ENCODE measurements at regions not wholly inside any gene's neighbourhood (a gene's known extent, or its start where the extent isn't known, plus 50 kb on each side); places are given as distances from the start of the nearest gene placed in this dataset.

DNA sequence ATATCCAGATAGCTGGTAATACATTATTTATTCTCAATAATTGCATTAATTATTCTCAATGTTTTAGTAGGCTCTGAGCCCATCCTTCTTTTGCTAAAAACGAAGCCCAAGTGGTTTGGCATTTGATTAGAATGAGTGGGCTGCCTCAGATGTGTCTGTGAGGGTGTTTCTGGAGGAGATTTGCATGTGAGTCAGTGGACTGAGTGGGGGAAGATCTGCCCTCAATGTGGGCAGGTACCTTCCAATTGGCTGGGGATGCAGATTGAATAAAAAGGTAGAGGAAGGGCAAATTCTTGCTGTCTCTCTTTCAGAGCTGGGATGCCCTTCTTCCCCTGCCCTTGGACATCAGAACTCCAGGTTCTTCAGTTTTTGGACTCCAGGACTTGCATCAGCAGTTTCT is 290.6 kb upstream of the SMIM30 start:
- no peak for TF ChIP-seq POLR2A (IDR thresholded peaks at IDR 0.05)
- TF ChIP-seq, protein P1, sequence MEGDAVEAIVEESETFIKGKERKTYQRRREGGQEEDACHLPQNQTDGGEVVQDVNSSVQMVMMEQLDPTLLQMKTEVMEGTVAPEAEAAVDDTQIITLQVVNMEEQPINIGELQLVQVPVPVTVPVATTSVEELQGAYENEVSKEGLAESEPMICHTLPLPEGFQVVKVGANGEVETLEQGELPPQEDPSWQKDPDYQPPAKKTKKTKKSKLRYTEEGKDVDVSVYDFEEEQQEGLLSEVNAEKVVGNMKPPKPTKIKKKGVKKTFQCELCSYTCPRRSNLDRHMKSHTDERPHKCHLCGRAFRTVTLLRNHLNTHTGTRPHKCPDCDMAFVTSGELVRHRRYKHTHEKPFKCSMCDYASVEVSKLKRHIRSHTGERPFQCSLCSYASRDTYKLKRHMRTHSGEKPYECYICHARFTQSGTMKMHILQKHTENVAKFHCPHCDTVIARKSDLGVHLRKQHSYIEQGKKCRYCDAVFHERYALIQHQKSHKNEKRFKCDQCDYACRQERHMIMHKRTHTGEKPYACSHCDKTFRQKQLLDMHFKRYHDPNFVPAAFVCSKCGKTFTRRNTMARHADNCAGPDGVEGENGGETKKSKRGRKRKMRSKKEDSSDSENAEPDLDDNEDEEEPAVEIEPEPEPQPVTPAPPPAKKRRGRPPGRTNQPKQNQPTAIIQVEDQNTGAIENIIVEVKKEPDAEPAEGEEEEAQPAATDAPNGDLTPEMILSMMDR (IDR thresholded peaks at IDR 0.05) = no peak
- no peak for TF ChIP-seq POLR2AphosphoS5 (IDR thresholded peaks at IDR 0.05)
- no peak for DNase-seq (ENCODE audit: low spot score in 2 of 2)

DNA sequence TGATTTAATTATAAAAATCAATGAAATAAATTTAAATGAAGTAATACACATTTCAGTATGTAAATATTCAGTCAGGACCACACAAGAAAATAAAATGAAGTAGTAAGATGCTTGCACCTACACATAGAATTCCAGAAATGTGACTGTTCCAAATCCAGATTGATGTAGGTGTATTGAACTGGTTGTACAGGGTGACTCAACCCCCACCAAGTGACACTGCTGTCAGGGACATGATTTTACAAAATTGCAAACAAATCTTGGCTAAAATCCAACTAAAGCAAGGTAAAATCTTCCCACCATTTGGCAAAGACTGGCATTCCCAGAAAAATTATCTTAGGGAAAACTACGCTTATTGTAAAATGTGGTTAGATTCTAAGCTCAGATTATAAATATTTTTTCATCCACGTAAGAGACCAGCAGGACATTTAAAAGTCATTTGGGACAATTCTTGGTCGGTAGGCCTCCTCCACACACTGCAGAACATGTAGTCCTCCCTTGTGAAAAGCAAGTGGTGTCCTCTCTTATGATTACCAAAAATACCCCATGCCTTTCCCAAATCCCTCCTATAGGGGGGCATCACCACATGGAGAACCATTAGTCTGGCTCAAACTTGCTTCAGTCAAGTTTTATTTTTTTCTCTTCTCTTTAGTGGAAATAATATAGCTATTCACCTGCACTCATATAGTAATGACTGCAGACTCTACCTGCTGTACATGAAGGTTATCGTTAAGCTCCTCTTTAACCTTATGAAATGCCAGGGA is 287.1 kb upstream of the SMIM30 start:
- no peaks in the 10 kb centered on the region for H3K9me3 ChIP-seq
- no peaks in the 10 kb centered on the region for H3K4me1 ChIP-seq
- H3K27me3 ChIP-seq = no peaks in the 10 kb centered on the region
- intact Hi-C loops (cut with DNase I; ENCODE audit: low total_unique reads) = loop anchor here (10.0 kb wide), 1 partner anchor 101 kb away; no protein-coding TSS in a partner anchor
- H3K4me3 ChIP-seq = no peak overlapping the region
- no peaks in the 10 kb centered on the region for H3K36me3 ChIP-seq
- no peak for DNase-seq (ENCODE audit: low spot score in 2 of 2)
- TF ChIP-seq, protein P1 (IDR thresholded peaks at IDR 0.05) = no peak
- TF ChIP-seq POLR2A (IDR thresholded peaks at IDR 0.05) (no peak), POLR2AphosphoS5 (IDR thresholded peaks at IDR 0.05) (no peak)
- no peak overlapping the region for H3K27ac ChIP-seq

More for the DNA sequence above, 290.6 kb upstream of the SMIM30 start:
- H3K4me3 ChIP-seq = no peak overlapping the region
- H3K36me3 ChIP-seq = no peaks in the 10 kb centered on the region
- H3K4me1 ChIP-seq = no peaks in the 10 kb centered on the region
- no peaks in the 10 kb centered on the region for H3K9me3 ChIP-seq
- H3K27ac ChIP-seq = no peak overlapping the region
- intact Hi-C loops (cut with DNase I; ENCODE audit: low total_unique reads) = loop anchor here (10.0 kb wide), 1 partner anchor 104 kb away; no protein-coding TSS in a partner anchor
- no peaks in the 10 kb centered on the region for H3K27me3 ChIP-seq

DNA sequence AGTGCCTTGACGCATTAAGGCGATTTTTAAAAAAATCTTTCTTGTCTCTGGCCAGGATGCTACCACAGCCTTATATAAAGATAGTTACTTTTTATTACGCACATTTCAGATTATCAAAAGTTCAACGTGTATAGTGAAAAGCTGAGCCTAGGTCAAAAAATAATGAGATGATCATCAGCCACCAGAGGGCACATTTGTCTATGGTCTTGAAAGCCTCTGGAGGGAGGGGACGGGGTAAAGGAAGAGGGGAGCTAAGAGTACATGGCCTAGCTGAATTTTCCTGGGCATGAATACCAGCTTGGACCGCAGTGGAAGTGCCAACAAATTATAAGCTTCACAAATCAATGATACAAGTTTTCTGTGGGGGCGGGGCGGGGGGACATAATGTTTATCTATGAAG is 285.9 kb upstream of the SMIM30 start:
- Histone ChIP-seq H3K36me3 (no peaks in the 10 kb centered on the region), H3K9me3 (no peaks in the 10 kb centered on the region), H3K27me3 (no peaks in the 10 kb centered on the region), H3K4me3 (no peak overlapping the region), H3K4me1 (no peaks in the 10 kb centered on the region), H3K27ac (no peak overlapping the region)
- TF ChIP-seq POLR2A (IDR thresholded peaks at IDR 0.05) (no peak), POLR2AphosphoS5 (IDR thresholded peaks at IDR 0.05) (no peak)
- TF ChIP-seq, protein P1 (IDR thresholded peaks at IDR 0.05) = no peak
- DNase-seq (ENCODE audit: low spot score in 2 of 2) = no peak
- intact Hi-C loops (cut with DNase I; ENCODE audit: low total_unique reads) = loop anchor here (10.0 kb wide), 1 partner anchor 99 kb away; no protein-coding TSS in a partner anchor

DNA sequence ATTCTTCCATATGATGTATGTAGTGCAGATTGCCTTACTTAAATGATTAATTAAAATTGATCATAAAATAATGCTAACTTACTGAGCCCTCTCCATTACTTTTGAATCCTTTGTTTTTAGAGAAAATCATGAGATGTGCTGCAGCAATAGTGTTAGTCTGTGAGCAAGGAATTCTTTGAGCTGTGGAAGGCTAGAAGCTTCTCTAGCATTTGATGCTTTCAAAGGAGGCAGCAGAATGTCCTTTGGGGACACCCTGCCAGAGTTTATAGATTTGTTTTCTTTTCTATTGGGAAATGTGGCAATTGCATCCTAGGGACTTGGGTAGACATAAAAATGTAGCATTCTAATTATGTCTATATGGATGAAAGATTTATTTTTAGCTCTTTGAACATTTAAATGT is 284.1 kb upstream of the SMIM30 start:
- H3K9me3 ChIP-seq = no peaks in the 10 kb centered on the region
- no peak overlapping the region for H3K27ac ChIP-seq
- no peaks in the 10 kb centered on the region for H3K27me3 ChIP-seq
- TF ChIP-seq, protein P1 (IDR thresholded peaks at IDR 0.05) = no peak
- TF ChIP-seq POLR2AphosphoS5 (IDR thresholded peaks at IDR 0.05) (no peak), POLR2A (IDR thresholded peaks at IDR 0.05) (no peak)
- no peak for DNase-seq (ENCODE audit: low spot score in 2 of 2)
- no peaks in the 10 kb centered on the region for H3K36me3 ChIP-seq
- intact Hi-C loops (cut with DNase I; ENCODE audit: low total_unique reads) = loop anchor here (10.0 kb wide), 1 partner anchor 98 kb away; no protein-coding TSS in a partner anchor
- no peak overlapping the region for H3K4me3 ChIP-seq
- H3K4me1 ChIP-seq = no peaks in the 10 kb centered on the region

DNA sequence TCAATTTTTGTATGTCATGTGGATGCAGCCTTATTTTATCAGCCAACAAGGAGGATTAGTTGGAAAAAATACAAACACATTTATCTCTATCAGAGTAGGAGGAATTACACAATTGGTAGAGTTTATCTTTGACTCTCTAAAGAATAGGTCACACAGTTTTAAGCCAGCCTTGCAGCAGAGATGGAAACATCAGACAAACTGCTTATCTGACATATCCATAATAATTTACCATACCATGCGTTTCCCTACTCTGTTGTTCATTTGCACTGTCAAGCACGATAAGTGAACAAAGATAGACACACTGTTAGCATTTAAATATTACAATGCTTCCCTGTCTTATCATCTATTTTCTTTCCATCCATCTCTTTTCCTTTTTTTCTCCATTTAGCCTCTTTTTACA is 283.7 kb upstream of the SMIM30 start:
- Histone ChIP-seq H3K27ac (no peak overlapping the region), H3K4me1 (no peaks in the 10 kb centered on the region), H3K27me3 (no peaks in the 10 kb centered on the region), H3K4me3 (no peak overlapping the region), H3K36me3 (no peaks in the 10 kb centered on the region), H3K9me3 (no peaks in the 10 kb centered on the region)
- intact Hi-C loops (cut with DNase I; ENCODE audit: low total_unique reads) = loop anchor here (10.0 kb wide), 1 partner anchor 97 kb away; no protein-coding TSS in a partner anchor
- TF ChIP-seq POLR2A (IDR thresholded peaks at IDR 0.05) = no peak
- TF ChIP-seq POLR2AphosphoS5 (IDR thresholded peaks at IDR 0.05) = no peak
- TF ChIP-seq, protein P1 (IDR thresholded peaks at IDR 0.05) = no peak
- DNase-seq (ENCODE audit: low spot score in 2 of 2) = no peak

Measured in breast epithelium (tissue), 4 donors.